Tibial nerve (tissue), 4 donors: ENCODE measurements at regions not wholly inside any gene's neighbourhood (a gene's known extent, or its start where the extent isn't known, plus 50 kb on each side); places are given as distances from the start of the nearest gene placed in this dataset.

Source experiments
- CTCF ChIP-seq, 5 experiments: fragments of 200-600 bp in 3 of 5; fragments of 450-650 bp in 2 of 5; sonication (generic) in 3 of 5; IDR thresholded peaks; one replicate each; pipeline ENCODE4 v1.5.1; 2016 to 2019; ENCODE audit warnings: antibody characterized with exemption in 5 of 5, mild to moderate bottlenecking in 3 of 5, moderate library complexity in 2 of 5
- EP300 ChIP-seq, 2 donors: sonication (generic); formaldehyde crosslinking; IDR thresholded peaks; one replicate each; pipeline ENCODE4 v1.6.1; 2017; ENCODE audit warnings: antibody characterized with exemption in 2 of 2, mild to moderate bottlenecking in 1 of 2
- POLR2A ChIP-seq, 2 donors: fragments of 450-650 bp; IDR thresholded peaks; one replicate each; pipeline ENCODE4 v1.6.1; 2017; ENCODE audit warnings: antibody characterized with exemption in 2 of 2, mild to moderate bottlenecking in 2 of 2, moderate library complexity in 2 of 2

- TF ChIP-seq CTCF (IDR thresholded peaks at IDR 0.05) (no peak), EP300 (IDR thresholded peaks at IDR 0.05) (no peak), POLR2A (IDR thresholded peaks at IDR 0.05) (no peak)
These were observed 391.0 kb downstream of the SOX11 start for GRCh38 chr2:6083136-6083535.
